GM12878 (cell line): ENCODE measurements at regions not wholly inside any gene's neighbourhood (a gene's known extent, or its start where the extent isn't known, plus 50 kb on each side); places are given as distances from the start of the nearest gene placed in this dataset.

Experiments used
- ATAC-seq: fragments of 200-7000 bp; cut with Tn5 transposase; 3 replicates; pipeline ENCODE4 v1.9.1; 2020; ENCODE audit warnings: mild to moderate bottlenecking, moderate library complexity
- BruUV-seq: library from RNA; stranded (reverse); fragments of 400-500 nt; replicated peaks from 2 replicates; lab custom pipeline; 2021; lab: Mats Ljungman, UMichigan
- CTCF ChIA-PET: fragments of 300-600 bp; sonication (Branson Sonifier 250); formaldehyde crosslinking; extraction: SDS; loops from one replicate; lab custom pipeline; 2021; ENCODE audit warnings: inconsistent platforms; lab: Yijun Ruan, JAX
- POLR2A ChIA-PET: fragments of 350-600 bp; formaldehyde crosslinking; extraction: SDS; loops from one replicate; lab custom pipeline; 2021; ENCODE audit warnings: inconsistent platforms; lab: Charles Lee
- RAD21 ChIA-PET: fragments of 300-600 bp; sonication (Branson Sonifier 250); formaldehyde crosslinking; loops from one replicate; lab custom pipeline; 2023; ENCODE audit warnings: antibody characterized with exemption; ENCODE audit not compliant: unreplicated experiment; lab: Charles Lee
- SMC1A ChIA-PET: fragments of 300-600 bp; sonication (Branson Sonifier 250); formaldehyde crosslinking; loops from one replicate; lab custom pipeline; 2023; ENCODE audit not compliant: unreplicated experiment, uncharacterized antibody; lab: Charles Lee
- DNase-seq: peaks from one replicate; pipeline ENCODE4 v3.0.0-alpha.2; 2011; ENCODE audit warnings: low read depth, low spot score
- FAIRE-seq: peaks from 3 replicates; lab custom pipeline; 2011; peaks lifted over from hg19 to GRCh38; lab: Jason Lieb, UNC
- H2AFZ ChIP-seq: 2 replicates; pipeline ENCODE4 v1.6.0; 2011; ENCODE audit warnings: low read depth, low read length, control low read depth; ENCODE audit not compliant: control insufficient read depth
- H3K27ac ChIP-seq: 2 replicates; pipeline ENCODE4 v1.5.1; 2011; ENCODE audit warnings: control low read depth; ENCODE audit not compliant: control insufficient read depth, insufficient read depth
- H3K27me3 ChIP-seq, 2 experiments: replicated peaks in 1 of 2; 2 replicates each; pipeline versions ENCODE4 v1.6.0 to v1.6.1; 2011; ENCODE audit warnings: low read length in 1 of 2; ENCODE audit not compliant: control insufficient read depth in 2 of 2, insufficient read depth in 2 of 2
- H3K36me3 ChIP-seq, 2 experiments: 2 replicates each; pipeline ENCODE4 v1.5.1; 2011; ENCODE audit warnings: low read length in 1 of 2; ENCODE audit not compliant: control insufficient read depth in 2 of 2, insufficient read depth in 2 of 2
- H3K4me1 ChIP-seq: 2 replicates; pipeline ENCODE4 v1.6.1; 2011; ENCODE audit warnings: mild to moderate bottlenecking, low read length, moderate library complexity, mixed read lengths; ENCODE audit not compliant: control insufficient read depth, insufficient read depth
- H3K4me2 ChIP-seq: 2 replicates; pipeline ENCODE4 v1.6.0; 2011; ENCODE audit warnings: control low read depth; ENCODE audit not compliant: control insufficient read depth, insufficient read depth
- H3K4me3 ChIP-seq: fragments of 200-600 bp; sonication (generic); 2 replicates; pipeline ENCODE4 v1.5.1; 2016
- H3K79me2 ChIP-seq: 2 replicates; pipeline ENCODE4 v1.6.0; 2011; ENCODE audit warnings: low read length; ENCODE audit not compliant: control insufficient read depth, insufficient read depth
- H3K9ac ChIP-seq: 2 replicates; pipeline ENCODE4 v1.8.0; 2011; ENCODE audit warnings: low read length, control low read depth, mixed read lengths; ENCODE audit not compliant: control insufficient read depth, insufficient read depth
- H3K9me3 ChIP-seq: replicated peaks from 3 replicates; pipeline ENCODE4 v1.5.1; 2011; ENCODE audit warnings: mild to moderate bottlenecking, low read length; ENCODE audit not compliant: control insufficient read depth, insufficient read depth
- H4K20me1 ChIP-seq: 2 replicates; pipeline ENCODE4 v1.6.0; 2011; ENCODE audit not compliant: control insufficient read depth, insufficient read depth
- BRCA1 ChIP-seq: IDR thresholded peaks from 2 replicates; pipeline ENCODE4 v1.6.1; 2011; ENCODE audit warnings: low read depth, low read length, improper control_type of control experiment
- CREB1 ChIP-seq: IDR thresholded peaks from 2 replicates; pipeline ENCODE4 v1.6.1; 2012; ENCODE audit warnings: low read depth, mild to moderate bottlenecking, inconsistent platforms
- EP300 ChIP-seq, 2 experiments: fragments of 150-350 bp in 1 of 2; IDR thresholded peaks; 2 replicates each; pipeline ENCODE4 v1.6.1; 2011 to 2012; ENCODE audit warnings: low read depth in 2 of 2, low read length in 2 of 2, borderline replicate concordance in 1 of 2, improper control_type of control experiment in 1 of 2, inconsistent platforms in 1 of 2; ENCODE audit not compliant: control insufficient read depth in 1 of 2
- GABPA ChIP-seq: IDR thresholded peaks from 2 replicates; pipeline ENCODE4 v1.6.1; 2014; ENCODE audit warnings: antibody characterized with exemption, low read depth, mild to moderate bottlenecking, inconsistent platforms
- IKZF1 ChIP-seq: fragments of 450-650 bp; conservative IDR thresholded peaks from 2 replicates; pipeline ENCODE4 v1.6.1; 2017; ENCODE audit warnings: antibody characterized with exemption, mild to moderate bottlenecking
- JUND ChIP-seq: IDR thresholded peaks from 2 replicates; pipeline ENCODE4 v1.6.1; 2012; ENCODE audit warnings: low read depth, mild to moderate bottlenecking, low read length, improper control_type of control experiment, moderate library complexity
- NRF1 ChIP-seq: conservative IDR thresholded peaks from 2 replicates; pipeline ENCODE4 v1.6.1; 2011; ENCODE audit warnings: mild to moderate bottlenecking, low read depth, low read length, improper control_type of control experiment
- RUNX3 ChIP-seq: IDR thresholded peaks from 2 replicates; pipeline ENCODE4 v1.6.1; 2012; ENCODE audit warnings: low read length, inconsistent platforms
- SMARCA5 ChIP-seq: fragments of 450-650 bp; IDR thresholded peaks from 2 replicates; pipeline ENCODE4 v1.6.1; 2017; ENCODE audit warnings: mild to moderate bottlenecking
- in situ Hi-C: fragments of 300-500 bp; cut with MboI; formaldehyde crosslinking; loops from 9 replicates; pipeline ENCODE4 v1.14.3; 2018; ENCODE audit warnings: mixed read lengths
- intact Hi-C: fragments of 100-400 bp; cut with micrococcal nuclease; formaldehyde crosslinking; loops from one replicate; pipeline ENCODE4 v1.14.2; 2022; ENCODE audit not compliant: unreplicated experiment
- TF ChIP-seq, protein P1 (sequence below): IDR thresholded peaks from 2 replicates; pipeline ENCODE4 v1.6.1; 2011; ENCODE audit warnings: borderline replicate concordance, low read depth, mild to moderate bottlenecking, moderate library complexity, mixed read lengths, low read length; ENCODE audit not compliant: insufficient read depth; ENCODE audit errors: extremely low read length
- TF ChIP-seq, protein P2 (sequence below): fragments of 450-650 bp; conservative IDR thresholded peaks from 2 replicates; pipeline ENCODE4 v1.6.1; 2017; ENCODE audit warnings: mild to moderate bottlenecking, moderate library complexity
- TF ChIP-seq, protein P3 (sequence below): IDR thresholded peaks from 2 replicates; pipeline ENCODE4 v1.6.1; 2011; ENCODE audit warnings: borderline replicate concordance, low read depth, mild to moderate bottlenecking, moderate library complexity, low read length; ENCODE audit not compliant: insufficient read depth, poor library complexity, severe bottlenecking

DNA sequence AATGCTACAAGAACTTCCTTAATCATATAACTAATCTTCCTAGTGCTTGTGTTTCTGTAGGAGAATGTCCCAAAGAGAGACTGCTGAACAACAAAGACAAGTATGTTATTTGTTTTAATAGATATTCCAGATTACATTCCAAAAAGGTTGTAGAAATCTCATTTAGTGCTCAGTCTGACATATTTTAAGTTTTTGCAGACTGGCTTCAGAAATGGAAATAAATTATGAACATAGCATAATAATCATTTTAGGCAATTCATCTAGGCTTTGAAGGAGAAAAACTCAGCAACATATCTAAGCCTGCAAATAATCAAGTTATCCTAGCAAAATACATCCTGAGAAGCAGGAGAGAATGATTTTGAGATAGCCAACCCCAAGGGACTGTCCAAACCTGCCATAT lies 171.6 kb upstream of the CDH5 start:
- CTCF ChIA-PET = no interaction called here
- TF ChIP-seq IKZF1 (no peak), BRCA1 (no peak), CREB1 (no peak), SMARCA5 (no peak), RUNX3 (no peak), NRF1 (no peak), GABPA (no peak), EP300 (IDR thresholded peaks at IDR 0.05; ENCODE audit: borderline replicate concordance in 1 of 2, control insufficient read depth in 1 of 2, low read depth in 2 of 2, low read length in 2 of 2) (no peak), JUND (no peak)
- TF ChIP-seq, protein P1, sequence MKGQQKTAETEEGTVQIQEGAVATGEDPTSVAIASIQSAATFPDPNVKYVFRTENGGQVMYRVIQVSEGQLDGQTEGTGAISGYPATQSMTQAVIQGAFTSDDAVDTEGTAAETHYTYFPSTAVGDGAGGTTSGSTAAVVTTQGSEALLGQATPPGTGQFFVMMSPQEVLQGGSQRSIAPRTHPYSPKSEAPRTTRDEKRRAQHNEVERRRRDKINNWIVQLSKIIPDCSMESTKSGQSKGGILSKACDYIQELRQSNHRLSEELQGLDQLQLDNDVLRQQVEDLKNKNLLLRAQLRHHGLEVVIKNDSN = no peak
- TF ChIP-seq, protein P2, sequence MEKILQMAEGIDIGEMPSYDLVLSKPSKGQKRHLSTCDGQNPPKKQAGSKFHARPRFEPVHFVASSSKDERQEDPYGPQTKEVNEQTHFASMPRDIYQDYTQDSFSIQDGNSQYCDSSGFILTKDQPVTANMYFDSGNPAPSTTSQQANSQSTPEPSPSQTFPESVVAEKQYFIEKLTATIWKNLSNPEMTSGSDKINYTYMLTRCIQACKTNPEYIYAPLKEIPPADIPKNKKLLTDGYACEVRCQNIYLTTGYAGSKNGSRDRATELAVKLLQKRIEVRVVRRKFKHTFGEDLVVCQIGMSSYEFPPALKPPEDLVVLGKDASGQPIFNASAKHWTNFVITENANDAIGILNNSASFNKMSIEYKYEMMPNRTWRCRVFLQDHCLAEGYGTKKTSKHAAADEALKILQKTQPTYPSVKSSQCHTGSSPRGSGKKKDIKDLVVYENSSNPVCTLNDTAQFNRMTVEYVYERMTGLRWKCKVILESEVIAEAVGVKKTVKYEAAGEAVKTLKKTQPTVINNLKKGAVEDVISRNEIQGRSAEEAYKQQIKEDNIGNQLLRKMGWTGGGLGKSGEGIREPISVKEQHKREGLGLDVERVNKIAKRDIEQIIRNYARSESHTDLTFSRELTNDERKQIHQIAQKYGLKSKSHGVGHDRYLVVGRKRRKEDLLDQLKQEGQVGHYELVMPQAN = no peak
- TF ChIP-seq, protein P3, sequence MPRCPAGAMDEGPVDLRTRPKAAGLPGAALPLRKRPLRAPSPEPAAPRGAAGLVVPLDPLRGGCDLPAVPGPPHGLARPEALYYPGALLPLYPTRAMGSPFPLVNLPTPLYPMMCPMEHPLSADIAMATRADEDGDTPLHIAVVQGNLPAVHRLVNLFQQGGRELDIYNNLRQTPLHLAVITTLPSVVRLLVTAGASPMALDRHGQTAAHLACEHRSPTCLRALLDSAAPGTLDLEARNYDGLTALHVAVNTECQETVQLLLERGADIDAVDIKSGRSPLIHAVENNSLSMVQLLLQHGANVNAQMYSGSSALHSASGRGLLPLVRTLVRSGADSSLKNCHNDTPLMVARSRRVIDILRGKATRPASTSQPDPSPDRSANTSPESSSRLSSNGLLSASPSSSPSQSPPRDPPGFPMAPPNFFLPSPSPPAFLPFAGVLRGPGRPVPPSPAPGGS = no peak
- Histone ChIP-seq H3K27ac (no peak overlapping the region), H3K36me3 (no peaks in the 10 kb centered on the region), H3K4me3 (no peak overlapping the region), H3K79me2 (no peaks in the 10 kb centered on the region), H3K9ac (no peak overlapping the region), H4K20me1 (no peaks in the 10 kb centered on the region), H3K9me3 (no peaks in the 10 kb centered on the region), H2AFZ (no peak overlapping the region), H3K27me3 (no peaks in the 10 kb centered on the region), H3K4me1 (no peaks in the 10 kb centered on the region), H3K4me2 (no peak overlapping the region)
- ATAC-seq = no peak
- intact Hi-C loops = no loop called here
- in situ Hi-C loops = no loop called here
- DNase-seq = no peak
- RAD21 ChIA-PET = no interaction called here
- SMC1A ChIA-PET = no interaction called here
- FAIRE-seq = no peak
- BruUV-seq = no TSS peak
- POLR2A ChIA-PET = no interaction called here
